Natural killer cell treated with Interleukin-12 subunit alpha and Interleukin-12 subunit beta and Interleukin-15 and Interleukin-18, amount 100 ng/mL, for 72 hours (primary cell): ENCODE measurements at regions not wholly inside any gene's neighbourhood (a gene's known extent, or its start where the extent isn't known, plus 50 kb on each side); places are given as distances from the start of the nearest gene placed in this dataset.
"Not testable (repeated sequence)": the region's sequence is repeated elsewhere in the genome, so short reads cannot be mapped to it uniquely, and the experiment has no call there.

ENCODE experiments used
- ATAC-seq, 2 donors: fragments of 150-1000 bp; cut with Tn5 transposase in 1 of 2; sonication (Bioruptor Pico), chemical (Tn5 transposase) in 1 of 2; 2 replicates each; pipeline ENCODE4 v1.10.0; 2021
- DNase-seq: peaks from one replicate; pipeline ENCODE4 v3.0.0; 2022; ENCODE audit warnings: low spot score
- H3K27ac Mint-ChIP-seq, 2 donors: 1 replicate in 1 of 2; 2 replicates in 1 of 2; pipeline ENCODE4 v1.8.0; 2022; ENCODE audit warnings: mixed read lengths in 2 of 2, mild to moderate bottlenecking in 1 of 2, moderate library complexity in 1 of 2
- H3K27me3 Mint-ChIP-seq, 2 donors: 1 replicate in 1 of 2; 2 replicates in 1 of 2; pipeline ENCODE4 v1.8.0; 2022; ENCODE audit warnings: mixed read lengths in 2 of 2
- H3K36me3 Mint-ChIP-seq: one replicate; pipeline ENCODE4 v1.8.0; 2022; ENCODE audit warnings: mixed read lengths
- H3K4me1 Mint-ChIP-seq, 2 donors: 1 replicate in 1 of 2; 2 replicates in 1 of 2; pipeline ENCODE4 v1.8.0; 2022; ENCODE audit warnings: low read depth in 2 of 2, mixed read lengths in 2 of 2, mild to moderate bottlenecking in 1 of 2
- H3K4me3 Mint-ChIP-seq: one replicate; pipeline ENCODE4 v1.8.0; 2022; ENCODE audit warnings: mixed read lengths
- H3K9me3 Mint-ChIP-seq: 2 replicates; pipeline ENCODE4 v1.8.0; 2022; ENCODE audit warnings: mixed read lengths

GRCh38 chr13:73647417-73647816 is 486.8 kb downstream of the KLF12 start:
- Mint-ChIP-seq H3K36me3 (no peaks in the 10 kb centered on the region), H3K4me3 (no peak overlapping the region), H3K27me3 (no peaks in the 10 kb centered on the region), H3K9me3 (peaks cover 2% of the 10 kb centered on the region), H3K4me1 (no peaks in the 10 kb centered on the region), H3K27ac (no peak overlapping the region)
- ATAC-seq (no peak), DNase-seq (no peak)

- ATAC-seq, DNase-seq, H3K4me1 Mint-ChIP-seq, H3K36me3 Mint-ChIP-seq, H3K27ac Mint-ChIP-seq, H3K9me3 Mint-ChIP-seq, H3K4me3 Mint-ChIP-seq: not testable (repeated sequence)
- peaks cover 2 to 10% of the 10 kb centered on the region in 2 donors for H3K27me3 Mint-ChIP-seq
Measured at GRCh38 chr13:73640476-73641179, 493.6 kb downstream of the KLF12 start.

- no peak overlapping the region for H3K4me3 Mint-ChIP-seq
- DNase-seq, result no peak
- H3K4me1 Mint-ChIP-seq, result no peaks in the 10 kb centered on the region
- ATAC-seq, result no peak
- H3K9me3 Mint-ChIP-seq, result peaks cover 3% of the 10 kb centered on the region
- H3K27ac Mint-ChIP-seq, result no peak overlapping the region
- peaks cover 4 to 10% of the 10 kb centered on the region in 2 donors for H3K27me3 Mint-ChIP-seq
- H3K36me3 Mint-ChIP-seq, result no peaks in the 10 kb centered on the region
Measured at GRCh38 chr13:73635166-73635787, 498.9 kb downstream of the KLF12 start.

GRCh38 chr13:73633817-73634460 is 500.3 kb downstream of the KLF12 start:
- Mint-ChIP-seq H3K4me3 (no peak overlapping the region), H3K36me3 (no peaks in the 10 kb centered on the region), H3K27ac (no peak overlapping the region), H3K4me1 (no peaks in the 10 kb centered on the region), H3K9me3 (peaks cover 7% of the 10 kb centered on the region), H3K27me3 (peaks cover 4 to 8% of the 10 kb centered on the region in 2 donors)
- DNase-seq, result no peak
- ATAC-seq, result no peak

GRCh38 chr13:73631411-73631810 is 502.8 kb downstream of the KLF12 start:
- Mint-ChIP-seq H3K9me3 (peaks cover 7% of the 10 kb centered on the region), H3K27ac (no peak overlapping the region), H3K4me3 (no peak overlapping the region), H3K27me3 (peaks cover 0 to 2% of the 10 kb centered on the region in 2 donors), H3K36me3 (no peaks in the 10 kb centered on the region), H3K4me1 (no peaks in the 10 kb centered on the region)
- DNase-seq (no peak), ATAC-seq (no peak)

- DNase-seq, result no peak
Measured at GRCh38 chr13:73625562-73626339, 508.5 kb downstream of the KLF12 start.

GRCh38 chr13:73623281-73623680 is 510.9 kb downstream of the KLF12 start:
- ATAC-seq (no peak), DNase-seq (no peak)
- Mint-ChIP-seq H3K27me3 (peaks cover 10 to 15% of the 10 kb centered on the region in 2 donors), H3K27ac (no peak overlapping the region), H3K4me1 (no peaks in the 10 kb centered on the region), H3K4me3 (no peak overlapping the region), H3K9me3 (no peaks in the 10 kb centered on the region), H3K36me3 (no peaks in the 10 kb centered on the region)

More at GRCh38 chr13:73625562-73626339, 508.5 kb downstream of the KLF12 start:
- Mint-ChIP-seq H3K36me3 (no peaks in the 10 kb centered on the region), H3K9me3 (peaks cover 4% of the 10 kb centered on the region), H3K4me3 (peak overlapping the region; percentile 36), H3K27ac (peak overlapping the region in 1 of 2 donors; percentile 62), H3K27me3 (peaks cover 3 to 12% of the 10 kb centered on the region in 2 donors), H3K4me1 (no peaks in the 10 kb centered on the region)
- peak; percentile 64 to 66 for ATAC-seq

- Mint-ChIP-seq H3K4me1 (no peaks in the 10 kb centered on the region), H3K9me3 (no peaks in the 10 kb centered on the region), H3K36me3 (no peaks in the 10 kb centered on the region), H3K27me3 (peaks cover 14 to 18% of the 10 kb centered on the region in 2 donors), H3K27ac (no peak overlapping the region), H3K4me3 (no peak overlapping the region)
- DNase-seq (no peak), ATAC-seq (no peak)
Measured at GRCh38 chr13:73622381-73622780, 511.8 kb downstream of the KLF12 start.

GRCh38 chr13:73618275-73618865 is 515.8 kb downstream of the KLF12 start:
- H3K27me3 Mint-ChIP-seq, result peaks cover 19 to 32% of the 10 kb centered on the region in 2 donors
- no peak overlapping the region for H3K27ac Mint-ChIP-seq
- ATAC-seq, result no peak
- no peaks in the 10 kb centered on the region for H3K9me3 Mint-ChIP-seq
- DNase-seq, result no peak
- H3K4me3 Mint-ChIP-seq, result no peak overlapping the region
- no peaks in the 10 kb centered on the region for H3K36me3 Mint-ChIP-seq
- H3K4me1 Mint-ChIP-seq, result peaks cover 0 to 2% of the 10 kb centered on the region in 2 donors

- Mint-ChIP-seq H3K4me3 (no peak overlapping the region), H3K4me1 (peaks cover 0 to 2% of the 10 kb centered on the region in 2 donors), H3K36me3 (no peaks in the 10 kb centered on the region), H3K27ac (no peak overlapping the region), H3K9me3 (no peaks in the 10 kb centered on the region), H3K27me3 (peaks cover 16 to 30% of the 10 kb centered on the region in 2 donors)
- ATAC-seq (no peak), DNase-seq (no peak)
Measured at GRCh38 chr13:73616861-73617260, 517.3 kb downstream of the KLF12 start.

- no peaks in the 10 kb centered on the region for H3K4me1 Mint-ChIP-seq
- H3K27me3 Mint-ChIP-seq, result peaks cover 0 to 7% of the 10 kb centered on the region in 2 donors
- H3K4me3 Mint-ChIP-seq, result no peak overlapping the region
- no peak for DNase-seq
- ATAC-seq, result peak; percentile 73 to 85
- peak overlapping the region in 1 of 2 donors; percentile 16 for H3K27ac Mint-ChIP-seq
- no peaks in the 10 kb centered on the region for H3K36me3 Mint-ChIP-seq
- no peaks in the 10 kb centered on the region for H3K9me3 Mint-ChIP-seq
Measured at GRCh38 chr13:73610799-73611592, 523.2 kb downstream of the KLF12 start.

- Mint-ChIP-seq H3K4me3 (no peak overlapping the region), H3K9me3 (no peaks in the 10 kb centered on the region), H3K27ac (no peak overlapping the region), H3K27me3 (peaks cover 0 to 1% of the 10 kb centered on the region in 2 donors), H3K36me3 (no peaks in the 10 kb centered on the region), H3K4me1 (no peaks in the 10 kb centered on the region)
- ATAC-seq (no peak), DNase-seq (no peak)
Measured at GRCh38 chr13:73608711-73609485, 525.3 kb downstream of the KLF12 start.
